Skeletal muscle cell (primary cell): ENCODE measurements at regions not wholly inside any gene's neighbourhood (a gene's known extent, or its start where the extent isn't known, plus 50 kb on each side); places are given as distances from the start of the nearest gene placed in this dataset.
"Not testable (repeated sequence)": the region's sequence is repeated elsewhere in the genome, so short reads cannot be mapped to it uniquely, and the experiment has no call there.

Experiments used
- DNase-seq: peaks from one replicate; pipeline ENCODE4 v3.0.0-alpha.2; 2010; ENCODE audit warnings: low read depth
- H3K4me3 ChIP-seq: 2 replicates; pipeline ENCODE4 v1.5.1; 2011; ENCODE audit warnings: low read depth, mild to moderate bottlenecking, control low read depth, low read length, moderate library complexity

- no peak overlapping the region for H3K4me3 ChIP-seq
- DNase-seq, result no peak
Measured at GRCh38 chr1:87979079-87979478, 650.4 kb downstream of the LMO4 start.

- no peak overlapping the region for H3K4me3 ChIP-seq
- DNase-seq, result no peak
Measured at GRCh38 chr1:87980494-87980893, 651.8 kb downstream of the LMO4 start.

- no peak overlapping the region for H3K4me3 ChIP-seq
- DNase-seq, result no peak
Measured at GRCh38 chr1:87981386-87981785, 652.7 kb downstream of the LMO4 start.

GRCh38 chr1:87981810-87982209 is 653.1 kb downstream of the LMO4 start:
- no peak overlapping the region for H3K4me3 ChIP-seq
- DNase-seq, result no peak

GRCh38 chr1:87983841-87984240 is 655.2 kb downstream of the LMO4 start:
- no peak overlapping the region for H3K4me3 ChIP-seq
- no peak for DNase-seq

- DNase-seq, result no peak
- no peak overlapping the region for H3K4me3 ChIP-seq
Measured at GRCh38 chr1:87985071-87985470, 656.4 kb downstream of the LMO4 start.

- DNase-seq, result no peak
- no peak overlapping the region for H3K4me3 ChIP-seq
Measured at GRCh38 chr1:87986130-87986866, 657.6 kb downstream of the LMO4 start.

- no peak overlapping the region for H3K4me3 ChIP-seq
- no peak for DNase-seq
Measured at GRCh38 chr1:87989346-87989745, 660.7 kb downstream of the LMO4 start.

- H3K4me3 ChIP-seq, DNase-seq: not testable (repeated sequence)
Measured at GRCh38 chr1:87992536-87992935, 663.9 kb downstream of the LMO4 start.

GRCh38 chr1:87993051-87993450 is 664.4 kb downstream of the LMO4 start:
- no peak overlapping the region for H3K4me3 ChIP-seq
- no peak for DNase-seq

GRCh38 chr1:87999852-88000251 is 671.2 kb downstream of the LMO4 start:
- DNase-seq, result no peak
- H3K4me3 ChIP-seq, result no peak overlapping the region

- no peak overlapping the region for H3K4me3 ChIP-seq
- DNase-seq, result no peak
Measured at GRCh38 chr1:88001460-88001859, 672.8 kb downstream of the LMO4 start.

- H3K4me3 ChIP-seq, result no peak overlapping the region
- DNase-seq, result no peak
Measured at GRCh38 chr1:88003255-88003654, 674.6 kb downstream of the LMO4 start.

- no peak for DNase-seq
- H3K4me3 ChIP-seq, result no peak overlapping the region
Measured at GRCh38 chr1:88009916-88010315, 674.2 kb upstream of the PKN2 start.

- H3K4me3 ChIP-seq, result no peak overlapping the region
- no peak for DNase-seq
Measured at GRCh38 chr1:88013485-88013884, 670.6 kb upstream of the PKN2 start.

GRCh38 chr1:88014131-88014530 is 669.9 kb upstream of the PKN2 start:
- DNase-seq, result no peak
- no peak overlapping the region for H3K4me3 ChIP-seq

GRCh38 chr1:88016947-88017346 is 667.1 kb upstream of the PKN2 start:
- no peak overlapping the region for H3K4me3 ChIP-seq
- no peak for DNase-seq

GRCh38 chr1:88021529-88021928 is 662.5 kb upstream of the PKN2 start:
- no peak overlapping the region for H3K4me3 ChIP-seq
- no peak for DNase-seq

GRCh38 chr1:88022516-88022915 is 661.6 kb upstream of the PKN2 start:
- H3K4me3 ChIP-seq, result no peak overlapping the region
- no peak for DNase-seq

GRCh38 chr1:88029142-88029541 is 654.9 kb upstream of the PKN2 start:
- peak; percentile 25 for DNase-seq
- no peak overlapping the region for H3K4me3 ChIP-seq

- no peak overlapping the region for H3K4me3 ChIP-seq
- DNase-seq, result no peak
Measured at GRCh38 chr1:88029899-88030298, 654.2 kb upstream of the PKN2 start.

- DNase-seq, result no peak
- no peak overlapping the region for H3K4me3 ChIP-seq
Measured at GRCh38 chr1:88035578-88035977, 648.5 kb upstream of the PKN2 start.
